ENCODE measurements at regions not wholly inside any gene's neighbourhood (a gene's known extent, or its start where the extent isn't known, plus 50 kb on each side); places are given as distances from the start of the nearest gene placed in this dataset.

- 42 to 52% (median 46%) methylated on average over 4 of the region's 4 CpGs for WGBS, 3 donors
- H3K4me3 ChIP-seq (ENCODE audit: low read depth in 1 of 3, low read length in 3 of 3): no peak overlapping the region
Measured at GRCh38 chr15:38991126-38991525, 426.5 kb upstream of the RASGRP1 start.

GRCh38 chr15:38991701-38992100 is 427.1 kb upstream of the RASGRP1 start:
- Histone ChIP-seq H3K36me3 (ENCODE audit: control insufficient read depth in 3 of 3, insufficient read depth in 2 of 3, low read depth in 1 of 3, low read length in 3 of 3) (no peaks in the 10 kb centered on the region), H3K4me1 (ENCODE audit: control insufficient read depth in 3 of 3, insufficient read depth in 2 of 3, low read depth in 1 of 3, low read length in 2 of 3) (no peaks in the 10 kb centered on the region), H3K27me3 (ENCODE audit: control insufficient read depth in 3 of 3, insufficient read depth in 3 of 3, low read length in 3 of 3) (no peaks in the 10 kb centered on the region), H3K4me3 (ENCODE audit: low read depth in 1 of 3, low read length in 3 of 3) (no peak overlapping the region), H3K9me3 (ENCODE audit: control insufficient read depth in 2 of 2, insufficient read depth in 1 of 2, low read depth in 1 of 2, low read length in 1 of 2) (no peaks in the 10 kb centered on the region), H3K27ac (ENCODE audit: low read depth in 1 of 3, low read length in 2 of 3) (no peak overlapping the region)
- WGBS, 3 donors: 73 to 81% (median 75%) methylated on average over 2 of the region's 2 CpGs
- DNase-seq: no peak
- FAIRE-seq: no peak

More at GRCh38 chr15:38991126-38991525, 426.5 kb upstream of the RASGRP1 start:
- H3K36me3 ChIP-seq (ENCODE audit: control insufficient read depth in 3 of 3, insufficient read depth in 2 of 3, low read depth in 1 of 3, low read length in 3 of 3): no peaks in the 10 kb centered on the region
- H3K27me3 ChIP-seq (ENCODE audit: control insufficient read depth in 3 of 3, insufficient read depth in 3 of 3, low read length in 3 of 3): no peaks in the 10 kb centered on the region
- no peak overlapping the region for H3K27ac ChIP-seq (ENCODE audit: low read depth in 1 of 3, low read length in 2 of 3)
- FAIRE-seq (no peak), DNase-seq (peak; percentile 29 to 37)
- H3K4me1 ChIP-seq (ENCODE audit: control insufficient read depth in 3 of 3, insufficient read depth in 2 of 3, low read depth in 1 of 3, low read length in 2 of 3): no peaks in the 10 kb centered on the region
- no peaks in the 10 kb centered on the region for H3K9me3 ChIP-seq (ENCODE audit: control insufficient read depth in 2 of 2, insufficient read depth in 1 of 2, low read depth in 1 of 2, low read length in 1 of 2)

- H3K27me3 ChIP-seq (ENCODE audit: control insufficient read depth in 3 of 3, insufficient read depth in 3 of 3, low read length in 3 of 3): no peaks in the 10 kb centered on the region
- WGBS, 3 donors: 61 to 67% (median 64%) methylated on average over 4 of the region's 4 CpGs
- DNase-seq: no peak
- no peaks in the 10 kb centered on the region for H3K9me3 ChIP-seq (ENCODE audit: control insufficient read depth in 2 of 2, insufficient read depth in 1 of 2, low read depth in 1 of 2, low read length in 1 of 2)
- no peak overlapping the region for H3K27ac ChIP-seq (ENCODE audit: low read depth in 1 of 3, low read length in 2 of 3)
- no peaks in the 10 kb centered on the region for H3K4me1 ChIP-seq (ENCODE audit: control insufficient read depth in 3 of 3, insufficient read depth in 2 of 3, low read depth in 1 of 3, low read length in 2 of 3)
- no peak for FAIRE-seq
- H3K4me3 ChIP-seq (ENCODE audit: low read depth in 1 of 3, low read length in 3 of 3): no peak overlapping the region
- H3K36me3 ChIP-seq (ENCODE audit: control insufficient read depth in 3 of 3, insufficient read depth in 2 of 3, low read depth in 1 of 3, low read length in 3 of 3): no peaks in the 10 kb centered on the region
Measured at GRCh38 chr15:38992506-38992905, 427.9 kb upstream of the RASGRP1 start.

- H3K27ac ChIP-seq (ENCODE audit: low read depth in 1 of 3, low read length in 2 of 3): no peak overlapping the region
- FAIRE-seq: no peak
- H3K4me1 ChIP-seq (ENCODE audit: control insufficient read depth in 3 of 3, insufficient read depth in 2 of 3, low read depth in 1 of 3, low read length in 2 of 3): no peaks in the 10 kb centered on the region
- H3K36me3 ChIP-seq (ENCODE audit: control insufficient read depth in 3 of 3, insufficient read depth in 2 of 3, low read depth in 1 of 3, low read length in 3 of 3): no peaks in the 10 kb centered on the region
- H3K9me3 ChIP-seq (ENCODE audit: control insufficient read depth in 2 of 2, insufficient read depth in 1 of 2, low read depth in 1 of 2, low read length in 1 of 2): no peaks in the 10 kb centered on the region
- H3K27me3 ChIP-seq (ENCODE audit: control insufficient read depth in 3 of 3, insufficient read depth in 3 of 3, low read length in 3 of 3): no peaks in the 10 kb centered on the region
- WGBS, 3 donors: 68 to 88% (median 87%) methylated on average over 2 of the region's 2 CpGs
- no peak for DNase-seq
- no peak overlapping the region for H3K4me3 ChIP-seq (ENCODE audit: low read depth in 1 of 3, low read length in 3 of 3)
Measured at GRCh38 chr15:38992930-38993329, 428.3 kb upstream of the RASGRP1 start.

GRCh38 chr15:38994310-38994709 is 429.7 kb upstream of the RASGRP1 start:
- no peaks in the 10 kb centered on the region for H3K36me3 ChIP-seq (ENCODE audit: control insufficient read depth in 3 of 3, insufficient read depth in 2 of 3, low read depth in 1 of 3, low read length in 3 of 3)
- H3K27ac ChIP-seq (ENCODE audit: low read depth in 1 of 3, low read length in 2 of 3): no peak overlapping the region
- H3K27me3 ChIP-seq (ENCODE audit: control insufficient read depth in 3 of 3, insufficient read depth in 3 of 3, low read length in 3 of 3): no peaks in the 10 kb centered on the region
- no peak for DNase-seq
- no peak overlapping the region for H3K4me3 ChIP-seq (ENCODE audit: low read depth in 1 of 3, low read length in 3 of 3)
- FAIRE-seq: no peak
- no peaks in the 10 kb centered on the region for H3K4me1 ChIP-seq (ENCODE audit: control insufficient read depth in 3 of 3, insufficient read depth in 2 of 3, low read depth in 1 of 3, low read length in 2 of 3)
- no peaks in the 10 kb centered on the region for H3K9me3 ChIP-seq (ENCODE audit: control insufficient read depth in 2 of 2, insufficient read depth in 1 of 2, low read depth in 1 of 2, low read length in 1 of 2)
- WGBS, 3 donors: 66 to 73% (median 67%) methylated on average over 2 of the region's 2 CpGs

GRCh38 chr15:38996111-38996631 is 431.6 kb upstream of the RASGRP1 start:
- no peaks in the 10 kb centered on the region for H3K27me3 ChIP-seq (ENCODE audit: control insufficient read depth in 3 of 3, insufficient read depth in 3 of 3, low read length in 3 of 3)
- WGBS, 3 donors: 56 to 70% (median 69%) methylated on average over 3 of the region's 3 CpGs
- no peaks in the 10 kb centered on the region for H3K9me3 ChIP-seq (ENCODE audit: control insufficient read depth in 2 of 2, insufficient read depth in 1 of 2, low read depth in 1 of 2, low read length in 1 of 2)
- DNase-seq (no peak), FAIRE-seq (no peak)
- H3K27ac ChIP-seq (ENCODE audit: low read depth in 1 of 3, low read length in 2 of 3): no peak overlapping the region
- no peaks in the 10 kb centered on the region for H3K4me1 ChIP-seq (ENCODE audit: control insufficient read depth in 3 of 3, insufficient read depth in 2 of 3, low read depth in 1 of 3, low read length in 2 of 3)
- no peaks in the 10 kb centered on the region for H3K36me3 ChIP-seq (ENCODE audit: control insufficient read depth in 3 of 3, insufficient read depth in 2 of 3, low read depth in 1 of 3, low read length in 3 of 3)
- H3K4me3 ChIP-seq (ENCODE audit: low read depth in 1 of 3, low read length in 3 of 3): no peak overlapping the region

- WGBS, 3 donors: 72 to 89% (median 78%) methylated on average over 1 of the region's 1 CpG
- DNase-seq (no peak), FAIRE-seq (no peak)
Measured at GRCh38 chr15:38997841-38998240, 433.2 kb upstream of the RASGRP1 start.

GRCh38 chr15:39000008-39000734 is 435.6 kb upstream of the RASGRP1 start:
- WGBS, 3 donors: 92 to 98% (median 93%) methylated on average over 10 of the region's 10 CpGs
- FAIRE-seq: no peak

More at GRCh38 chr15:38997841-38998240, 433.2 kb upstream of the RASGRP1 start:
- Histone ChIP-seq H3K27me3 (ENCODE audit: control insufficient read depth in 3 of 3, insufficient read depth in 3 of 3, low read length in 3 of 3) (no peaks in the 10 kb centered on the region), H3K4me1 (ENCODE audit: control insufficient read depth in 3 of 3, insufficient read depth in 2 of 3, low read depth in 1 of 3, low read length in 2 of 3) (no peaks in the 10 kb centered on the region), H3K9me3 (ENCODE audit: control insufficient read depth in 2 of 2, insufficient read depth in 1 of 2, low read depth in 1 of 2, low read length in 1 of 2) (no peaks in the 10 kb centered on the region), H3K27ac (ENCODE audit: low read depth in 1 of 3, low read length in 2 of 3) (no peak overlapping the region), H3K4me3 (ENCODE audit: low read depth in 1 of 3, low read length in 3 of 3) (no peak overlapping the region), H3K36me3 (ENCODE audit: control insufficient read depth in 3 of 3, insufficient read depth in 2 of 3, low read depth in 1 of 3, low read length in 3 of 3) (no peaks in the 10 kb centered on the region)

GRCh38 chr15:39009740-39010139 is 445.1 kb upstream of the RASGRP1 start:
- 80 to 88% (median 87%) methylated on average over 1 of the region's 1 CpG for WGBS, 3 donors

More at GRCh38 chr15:39000008-39000734, 435.6 kb upstream of the RASGRP1 start:
- Histone ChIP-seq H3K4me3 (ENCODE audit: low read depth in 1 of 3, low read length in 3 of 3) (no peak overlapping the region), H3K27me3 (ENCODE audit: control insufficient read depth in 3 of 3, insufficient read depth in 3 of 3, low read length in 3 of 3) (no peaks in the 10 kb centered on the region), H3K27ac (ENCODE audit: low read depth in 1 of 3, low read length in 2 of 3) (no peak overlapping the region), H3K36me3 (ENCODE audit: control insufficient read depth in 3 of 3, insufficient read depth in 2 of 3, low read depth in 1 of 3, low read length in 3 of 3) (no peaks in the 10 kb centered on the region), H3K9me3 (ENCODE audit: control insufficient read depth in 2 of 2, insufficient read depth in 1 of 2, low read depth in 1 of 2, low read length in 1 of 2) (no peaks in the 10 kb centered on the region), H3K4me1 (ENCODE audit: control insufficient read depth in 3 of 3, insufficient read depth in 2 of 3, low read depth in 1 of 3, low read length in 2 of 3) (no peaks in the 10 kb centered on the region)
- DNase-seq: no peak

More at GRCh38 chr15:39009740-39010139, 445.1 kb upstream of the RASGRP1 start:
- Histone ChIP-seq H3K4me3 (ENCODE audit: low read depth in 1 of 3, low read length in 3 of 3) (no peak overlapping the region), H3K27me3 (ENCODE audit: control insufficient read depth in 3 of 3, insufficient read depth in 3 of 3, low read length in 3 of 3) (no peaks in the 10 kb centered on the region), H3K9me3 (ENCODE audit: control insufficient read depth in 2 of 2, insufficient read depth in 1 of 2, low read depth in 1 of 2, low read length in 1 of 2) (peaks cover 0 to 4% of the 10 kb centered on the region in 2 donors), H3K4me1 (ENCODE audit: control insufficient read depth in 3 of 3, insufficient read depth in 2 of 3, low read depth in 1 of 3, low read length in 2 of 3) (no peaks in the 10 kb centered on the region), H3K36me3 (ENCODE audit: control insufficient read depth in 3 of 3, insufficient read depth in 2 of 3, low read depth in 1 of 3, low read length in 3 of 3) (no peaks in the 10 kb centered on the region), H3K27ac (ENCODE audit: low read depth in 1 of 3, low read length in 2 of 3) (no peak overlapping the region)
- no peak for FAIRE-seq
- DNase-seq: no peak

Measured in small intestine (tissue), 7 donors.